Heart left ventricle (tissue), 13 donors: ENCODE measurements at regions not wholly inside any gene's neighbourhood (a gene's known extent, or its start where the extent isn't known, plus 50 kb on each side); places are given as distances from the start of the nearest gene placed in this dataset.

Experiments used
- POLR2A ChIP-seq, 2 donors: fragments of 450-650 bp; IDR thresholded peaks; one replicate each; pipeline ENCODE4 v1.6.1; 2017; ENCODE audit warnings: antibody characterized with exemption in 2 of 2, mild to moderate bottlenecking in 2 of 2, moderate library complexity in 2 of 2
- TF ChIP-seq, protein P1 (sequence below), 12 donors: fragments of 200-600 bp; sonication (generic) in 4 of 12; IDR thresholded peaks; one replicate each; pipeline versions ENCODE4 v1.5.0 to v1.8.0; 2018 to 2022; ENCODE audit warnings: antibody characterized with exemption in 12 of 12, mild to moderate bottlenecking in 5 of 12
- donor health status: ischemic (EF 13 %, LVEDD 7.1; RV severe dilation, severe dysfunction).
- donor health status: DM: no; HTN: yes; CAD: no.
- donor health status: DM: no; HTN: no; CAD: no.
- donor health status: ischemic (EF 25% LVEDD 6.9; RV normal size, moderate dysfunction).
- donor health status: ischemic (EF 25% LVEDD 5.7; RV mildly dilated, moderate dysfunction).
- donor health status: ischemic (EF 35%, LVEDD 5.7; RV mildly dilated, moderate dysfunction).
- donor health status: nonischemic (EF 11% LVEDD 7.7; RV severe dilation, severe dysfunction).
- donor health status: DM: yes; HTN: yes; CAD: no.
- donor health status: PGD.
- donor health status: ischemic (EF 29% LVEDD 5.4; RV normal size, mild dysfunction).
- donor health status: nonischemic (EF 23%, LVEDD 6.1; RV moderate dilation, normal function).

DNA sequence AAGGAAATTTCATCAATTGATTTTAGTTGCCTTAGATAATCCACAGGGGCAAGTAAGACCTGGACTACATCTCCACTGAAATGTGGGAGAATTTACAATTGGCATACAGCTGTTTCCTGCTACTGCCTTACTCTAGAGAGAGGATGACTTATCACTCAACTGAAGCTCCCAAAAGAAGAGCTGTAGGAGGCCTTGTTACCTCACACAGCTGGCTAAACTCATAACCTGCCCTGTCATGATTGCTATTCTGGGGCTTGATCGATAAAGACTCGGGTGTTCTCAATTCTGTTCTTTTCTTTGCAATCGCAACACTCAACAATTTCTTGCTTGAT is 1396.4 kb downstream of the EFNB2 start:
- TF ChIP-seq, protein P1, sequence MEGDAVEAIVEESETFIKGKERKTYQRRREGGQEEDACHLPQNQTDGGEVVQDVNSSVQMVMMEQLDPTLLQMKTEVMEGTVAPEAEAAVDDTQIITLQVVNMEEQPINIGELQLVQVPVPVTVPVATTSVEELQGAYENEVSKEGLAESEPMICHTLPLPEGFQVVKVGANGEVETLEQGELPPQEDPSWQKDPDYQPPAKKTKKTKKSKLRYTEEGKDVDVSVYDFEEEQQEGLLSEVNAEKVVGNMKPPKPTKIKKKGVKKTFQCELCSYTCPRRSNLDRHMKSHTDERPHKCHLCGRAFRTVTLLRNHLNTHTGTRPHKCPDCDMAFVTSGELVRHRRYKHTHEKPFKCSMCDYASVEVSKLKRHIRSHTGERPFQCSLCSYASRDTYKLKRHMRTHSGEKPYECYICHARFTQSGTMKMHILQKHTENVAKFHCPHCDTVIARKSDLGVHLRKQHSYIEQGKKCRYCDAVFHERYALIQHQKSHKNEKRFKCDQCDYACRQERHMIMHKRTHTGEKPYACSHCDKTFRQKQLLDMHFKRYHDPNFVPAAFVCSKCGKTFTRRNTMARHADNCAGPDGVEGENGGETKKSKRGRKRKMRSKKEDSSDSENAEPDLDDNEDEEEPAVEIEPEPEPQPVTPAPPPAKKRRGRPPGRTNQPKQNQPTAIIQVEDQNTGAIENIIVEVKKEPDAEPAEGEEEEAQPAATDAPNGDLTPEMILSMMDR (IDR thresholded peaks at IDR 0.05): no peak
- TF ChIP-seq POLR2A (IDR thresholded peaks at IDR 0.05): no peak
